ENCODE measurements at regions not wholly inside any gene's neighbourhood (a gene's known extent, or its start where the extent isn't known, plus 50 kb on each side); places are given as distances from the start of the nearest gene placed in this dataset.

DNA sequence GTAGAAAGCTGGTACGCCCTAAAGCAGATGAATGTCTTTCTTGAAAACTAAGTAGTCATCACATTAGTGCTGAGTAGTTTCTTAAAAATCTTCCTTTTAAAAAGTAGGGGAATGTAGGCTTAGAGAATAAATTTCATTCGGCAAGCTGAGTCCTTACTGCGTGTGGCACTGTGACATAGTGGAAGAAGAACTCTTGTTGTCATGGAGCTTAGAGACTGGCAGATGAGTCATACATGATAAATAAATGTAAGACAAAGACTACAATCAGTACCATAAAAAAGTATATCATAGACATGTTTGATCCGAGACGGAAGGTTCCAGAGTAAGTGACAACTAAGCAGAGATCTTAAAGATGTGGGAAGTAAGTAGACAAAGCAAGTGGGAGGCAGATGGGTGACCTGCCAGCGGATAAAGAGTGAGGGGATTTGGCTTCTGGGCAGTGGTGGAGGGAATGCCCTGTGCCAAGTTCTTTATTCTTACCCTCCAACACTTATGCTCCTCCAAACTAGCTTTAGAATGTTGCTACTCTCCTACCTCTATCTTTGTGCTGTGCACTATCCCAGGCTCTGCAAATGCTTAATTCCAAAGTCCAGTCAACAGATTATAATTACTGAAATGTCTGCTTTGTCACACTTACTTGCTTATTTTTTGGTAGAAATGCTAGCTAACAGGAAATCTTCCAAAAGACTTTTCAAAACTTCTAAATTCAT, 608.5 kb upstream of the USP24 start:
- ChIA-PET CTCF (interaction anchor here (1.1 kb wide), 1 partner anchor 15 kb away, joined by 5 read pairs; no protein-coding TSS in a partner anchor), POLR2A (no interaction called here)
- DNase-seq (ENCODE audit: extremely low spot score), result no peak
- TF ChIP-seq, protein P1, sequence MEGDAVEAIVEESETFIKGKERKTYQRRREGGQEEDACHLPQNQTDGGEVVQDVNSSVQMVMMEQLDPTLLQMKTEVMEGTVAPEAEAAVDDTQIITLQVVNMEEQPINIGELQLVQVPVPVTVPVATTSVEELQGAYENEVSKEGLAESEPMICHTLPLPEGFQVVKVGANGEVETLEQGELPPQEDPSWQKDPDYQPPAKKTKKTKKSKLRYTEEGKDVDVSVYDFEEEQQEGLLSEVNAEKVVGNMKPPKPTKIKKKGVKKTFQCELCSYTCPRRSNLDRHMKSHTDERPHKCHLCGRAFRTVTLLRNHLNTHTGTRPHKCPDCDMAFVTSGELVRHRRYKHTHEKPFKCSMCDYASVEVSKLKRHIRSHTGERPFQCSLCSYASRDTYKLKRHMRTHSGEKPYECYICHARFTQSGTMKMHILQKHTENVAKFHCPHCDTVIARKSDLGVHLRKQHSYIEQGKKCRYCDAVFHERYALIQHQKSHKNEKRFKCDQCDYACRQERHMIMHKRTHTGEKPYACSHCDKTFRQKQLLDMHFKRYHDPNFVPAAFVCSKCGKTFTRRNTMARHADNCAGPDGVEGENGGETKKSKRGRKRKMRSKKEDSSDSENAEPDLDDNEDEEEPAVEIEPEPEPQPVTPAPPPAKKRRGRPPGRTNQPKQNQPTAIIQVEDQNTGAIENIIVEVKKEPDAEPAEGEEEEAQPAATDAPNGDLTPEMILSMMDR (IDR thresholded peaks at IDR 0.05; ENCODE audit: control extremely low read depth, extremely low read depth, low read depth, missing control alignments), result no peak

DNA sequence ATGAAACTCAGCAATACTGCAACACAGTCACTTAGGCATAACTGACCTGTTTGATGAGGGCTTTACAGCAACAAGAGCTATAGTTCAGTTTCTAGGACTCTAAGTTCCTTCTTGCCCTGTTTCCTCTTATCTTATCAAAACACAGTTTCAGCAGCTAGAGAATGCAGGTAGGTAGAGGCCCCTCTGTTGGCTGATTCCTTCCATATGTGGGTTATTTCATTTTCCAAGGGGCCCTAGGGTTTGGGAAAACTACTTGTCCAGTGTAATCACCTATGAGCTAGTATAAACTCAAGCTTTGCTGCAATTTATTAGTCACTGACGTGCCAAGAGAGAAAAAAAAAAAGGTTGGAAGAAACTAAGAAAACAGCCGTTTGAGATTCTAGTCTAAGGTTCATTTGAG, 607.7 kb upstream of the USP24 start:
- DNase-seq (ENCODE audit: extremely low spot score), result no peak
- TF ChIP-seq, protein P1 (IDR thresholded peaks at IDR 0.05; ENCODE audit: control extremely low read depth, extremely low read depth, low read depth, missing control alignments), result no peak
- CTCF ChIA-PET, result interaction anchor here (1.1 kb wide), 1 partner anchor 16 kb away, joined by 5 read pairs; no protein-coding TSS in a partner anchor
- POLR2A ChIA-PET, result no interaction called here

DNA sequence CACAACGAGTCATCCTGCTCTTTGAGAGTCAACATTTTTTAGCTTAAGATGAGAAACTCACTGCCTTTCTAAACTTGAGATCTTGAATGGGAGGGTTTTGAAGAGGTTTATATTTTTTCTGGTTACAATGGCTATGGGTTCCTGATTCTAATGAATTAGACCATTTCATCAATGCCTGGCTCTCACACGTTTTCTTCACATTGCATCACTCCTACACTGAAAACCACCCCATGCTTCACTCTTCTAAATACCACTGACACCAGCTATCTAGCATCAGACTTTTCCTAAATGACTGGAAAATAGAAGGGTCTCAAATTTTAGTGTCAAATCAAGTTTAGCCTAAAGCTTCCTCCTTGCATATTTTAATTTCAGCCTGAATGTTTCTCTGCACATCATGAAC, 606.1 kb upstream of the USP24 start:
- DNase-seq (ENCODE audit: extremely low spot score), result no peak
- CTCF ChIA-PET, result no interaction called here
- POLR2A ChIA-PET, result no interaction called here
- TF ChIP-seq, protein P1 (IDR thresholded peaks at IDR 0.05; ENCODE audit: control extremely low read depth, extremely low read depth, low read depth, missing control alignments), result no peak

DNA sequence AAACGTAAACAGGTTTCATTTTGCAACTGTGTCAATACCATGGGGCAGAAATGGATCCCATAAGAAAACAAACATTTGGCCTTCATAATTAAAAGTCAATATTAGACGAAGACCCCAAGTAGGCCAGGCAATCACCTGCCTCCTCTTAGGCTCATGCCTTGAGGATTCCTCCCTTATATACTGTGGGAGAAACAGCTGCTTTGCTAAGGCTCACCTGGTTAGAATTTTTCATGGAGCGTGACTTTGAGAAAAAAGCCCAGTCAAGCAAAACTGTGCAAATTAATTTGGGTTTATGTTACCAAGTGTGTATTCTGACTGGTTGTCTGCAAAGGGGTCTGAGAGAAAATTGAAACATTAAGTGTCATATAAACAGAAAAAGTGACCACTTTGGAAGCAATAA, 605.3 kb upstream of the USP24 start:
- no peak for DNase-seq (ENCODE audit: extremely low spot score)
- TF ChIP-seq, protein P1 (IDR thresholded peaks at IDR 0.05; ENCODE audit: control extremely low read depth, extremely low read depth, low read depth, missing control alignments), result no peak
- ChIA-PET CTCF (no interaction called here), POLR2A (no interaction called here)

DNA sequence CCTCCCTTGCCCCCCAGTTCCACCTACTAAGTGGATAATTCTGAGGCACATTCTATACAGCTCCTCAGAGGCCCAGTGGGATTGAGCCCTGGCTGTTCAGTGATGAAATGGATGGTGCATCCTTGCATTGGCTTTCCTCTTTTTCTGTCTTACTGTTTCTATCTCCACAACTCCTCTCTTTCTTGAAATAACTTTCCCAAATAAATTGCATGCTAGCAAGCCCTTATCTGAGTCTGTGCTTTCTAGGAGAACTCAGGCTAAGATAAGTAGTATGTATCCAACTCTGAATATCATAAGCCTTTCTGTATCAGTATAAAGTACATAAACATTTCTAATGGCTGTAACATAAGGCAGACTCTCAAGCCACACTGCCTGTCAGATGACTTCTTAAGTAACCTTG, 603.8 kb upstream of the USP24 start:
- TF ChIP-seq, protein P1 (IDR thresholded peaks at IDR 0.05; ENCODE audit: control extremely low read depth, extremely low read depth, low read depth, missing control alignments), result no peak
- POLR2A ChIA-PET, result no interaction called here
- DNase-seq (ENCODE audit: extremely low spot score), result no peak
- CTCF ChIA-PET, result no interaction called here

DNA sequence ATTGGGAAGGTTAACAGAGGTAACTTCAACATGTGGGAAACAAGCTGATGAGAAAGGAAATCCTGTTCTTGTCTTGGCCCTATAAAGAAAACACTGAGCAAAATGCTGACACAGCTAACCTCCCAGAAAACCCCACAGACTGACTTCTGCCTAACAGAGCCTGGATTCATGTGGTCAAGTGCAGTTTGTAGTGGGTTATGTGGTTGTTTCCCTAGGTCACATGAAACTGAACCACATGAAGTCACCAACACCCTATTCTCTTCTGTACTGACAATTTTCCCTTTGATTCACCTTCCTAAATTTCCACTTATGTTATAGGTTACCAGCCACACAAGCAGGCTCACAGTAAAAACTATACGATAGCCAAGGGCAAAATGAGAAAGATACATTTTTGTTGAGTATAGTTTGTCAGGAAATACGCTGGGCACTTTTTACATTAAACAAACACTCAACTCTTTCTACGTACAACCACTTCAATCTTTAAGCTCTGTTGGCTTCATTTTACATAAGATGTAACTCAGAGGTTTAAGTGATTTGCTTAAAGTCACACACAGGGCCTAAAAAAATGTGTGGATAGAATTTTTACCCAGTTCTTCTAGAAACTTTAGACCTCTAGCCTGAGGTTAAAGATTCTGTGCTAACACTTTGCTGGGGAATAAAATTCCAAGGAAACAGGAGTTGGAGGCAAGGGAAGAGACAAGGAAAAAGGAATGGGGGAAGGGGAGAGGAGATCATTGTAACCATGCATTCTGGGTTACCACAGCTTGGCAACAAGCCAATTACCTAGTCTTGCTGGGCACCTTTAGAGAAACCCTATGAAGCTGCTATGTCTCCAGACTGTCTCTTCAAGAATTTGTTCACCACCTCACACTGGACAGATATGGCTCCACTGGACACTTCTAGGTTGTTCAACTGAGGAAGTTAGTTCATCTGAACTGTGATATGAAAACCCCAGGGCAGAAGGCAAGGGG, 601.6 kb upstream of the USP24 start:
- DNase-seq (ENCODE audit: extremely low spot score), result no peak
- TF ChIP-seq, protein P1 (IDR thresholded peaks at IDR 0.05; ENCODE audit: control extremely low read depth, extremely low read depth, low read depth, missing control alignments), result no peak
- ChIA-PET POLR2A (no interaction called here), CTCF (interaction anchor here (2.4 kb wide), 1 partner anchor 13 kb away, joined by 4 read pairs; no protein-coding TSS in a partner anchor)

Data from GM10248 (cell line).